Activated gamma-delta T cell (primary cell): ENCODE measurements at regions not wholly inside any gene's neighbourhood (a gene's known extent, or its start where the extent isn't known, plus 50 kb on each side); places are given as distances from the start of the nearest gene placed in this dataset.
"Not testable (repeated sequence)": the region's sequence is repeated elsewhere in the genome, so short reads cannot be mapped to it uniquely, and the experiment has no call there.

Source experiments
- DNase-seq: peaks from one replicate; lab custom pipeline; 2025; lab: John Stamatoyannopoulos, UW

DNA sequence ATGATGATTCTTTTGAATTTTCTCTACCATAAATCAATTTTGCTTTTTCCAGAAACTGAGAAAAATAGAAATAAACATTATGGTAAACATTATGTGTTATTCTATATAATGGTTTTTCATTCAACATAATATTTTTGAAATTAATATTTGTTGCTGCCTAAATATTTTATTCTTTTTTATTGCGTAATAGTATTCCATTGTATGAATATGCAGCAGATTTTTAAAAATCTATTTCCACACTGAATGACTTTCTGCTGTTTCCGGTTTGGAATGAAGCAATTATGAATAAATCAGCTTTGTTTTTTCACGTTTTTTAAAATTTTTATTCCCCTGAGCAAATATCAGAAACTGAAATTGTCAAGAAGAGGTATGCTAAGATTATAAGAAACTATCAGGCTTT is 335.2 kb upstream of the KCND2 start:
- DNase-seq: no peak

DNA sequence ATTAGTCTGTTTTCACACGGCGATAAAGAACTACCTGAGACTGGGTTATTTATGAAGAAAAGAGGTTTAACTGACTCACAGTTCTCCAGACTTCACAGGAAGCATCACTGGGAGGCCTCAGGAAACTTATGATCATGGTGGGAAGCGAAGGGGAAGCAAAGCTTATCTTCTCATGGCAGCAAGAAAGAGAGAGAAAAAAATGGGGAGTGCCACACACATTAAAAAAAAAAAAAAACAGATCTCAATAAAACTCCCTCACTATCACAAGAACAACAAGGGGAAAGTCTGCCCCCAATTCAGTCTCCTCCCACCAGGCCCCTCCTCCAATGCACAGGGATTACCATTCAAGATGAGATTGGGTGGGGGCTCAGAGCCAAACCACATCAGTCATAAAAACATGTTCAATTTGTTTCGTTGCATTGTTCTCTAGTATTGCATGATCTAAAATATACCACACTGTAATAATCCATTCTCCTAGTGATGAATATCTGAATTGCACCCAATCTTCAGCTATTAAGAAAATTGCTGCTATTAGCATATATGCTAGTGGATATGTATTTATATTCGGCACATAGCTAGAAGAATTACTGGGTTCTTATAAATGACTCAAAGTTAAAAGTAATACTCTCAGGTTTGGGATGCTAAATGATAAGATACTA is 328.9 kb upstream of the KCND2 start:
- no peak for DNase-seq

- no peak for DNase-seq
Measured at GRCh38 chr7:119944601-119944972, 328.4 kb upstream of the KCND2 start.

DNA sequence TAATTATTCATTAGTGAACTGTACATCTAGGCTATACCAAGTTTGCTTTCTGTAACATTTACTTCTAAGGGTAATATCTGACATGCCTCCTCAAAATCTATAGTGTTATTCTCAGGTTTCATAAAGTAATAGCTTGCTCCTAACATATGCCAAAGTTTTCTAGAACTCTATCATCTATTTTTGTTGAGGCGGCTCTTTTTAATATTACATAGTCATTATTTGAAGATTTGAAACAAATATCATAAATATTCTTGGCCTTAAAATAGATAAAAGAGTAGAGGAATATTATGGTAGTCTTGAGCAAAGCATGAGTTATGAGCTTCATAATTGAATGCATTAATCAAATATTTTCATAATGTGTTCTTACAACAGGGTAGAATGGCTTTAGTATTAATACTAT is 327.2 kb upstream of the KCND2 start:
- no peak for DNase-seq

DNA sequence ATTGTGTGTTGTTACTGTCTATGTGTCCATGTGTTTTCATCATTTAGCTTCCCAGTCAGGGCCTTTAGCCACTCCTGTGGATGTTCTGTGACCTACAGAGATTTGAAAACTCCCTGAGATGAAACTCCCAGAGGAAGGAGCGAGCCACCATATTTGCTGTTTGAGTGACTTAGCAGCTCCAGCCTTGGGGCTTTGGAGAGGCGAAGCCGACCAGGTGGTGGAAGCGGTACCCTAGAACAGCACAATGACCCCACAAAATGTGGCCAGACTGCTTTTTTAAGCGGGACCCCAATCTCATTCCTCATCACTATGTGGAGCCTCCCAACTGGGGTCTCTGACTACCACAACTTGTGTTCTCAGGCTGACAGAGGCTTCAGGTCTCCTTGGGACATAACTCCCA is 323.9 kb upstream of the KCND2 start:
- no peak for DNase-seq

GRCh38 chr7:119950390-119951041 is 322.5 kb upstream of the KCND2 start:
- DNase-seq: not testable (repeated sequence)

GRCh38 chr7:119951614-119952013 is 321.4 kb upstream of the KCND2 start:
- not testable (repeated sequence) for DNase-seq

DNA sequence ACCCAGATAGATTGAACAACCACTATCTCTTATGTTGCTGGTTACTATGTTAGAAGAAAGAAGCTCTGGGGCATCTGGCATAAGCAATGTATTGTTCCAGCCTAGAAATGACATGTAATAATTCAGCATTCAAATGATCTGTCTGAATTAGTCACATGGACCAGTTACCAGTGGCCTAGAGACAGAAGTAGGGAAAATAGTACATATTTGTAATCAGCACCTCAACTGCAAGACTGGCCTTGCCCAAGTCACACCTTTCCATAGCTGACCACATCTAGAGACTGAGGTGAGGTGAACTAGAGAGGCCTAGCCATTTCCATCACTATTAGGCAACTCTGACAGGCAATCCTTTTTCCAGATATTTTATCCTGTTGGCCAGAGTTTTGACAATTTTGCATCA is 315.6 kb upstream of the KCND2 start:
- no peak for DNase-seq

- DNase-seq: no peak
Measured at GRCh38 chr7:119959811-119960210, 313.2 kb upstream of the KCND2 start.

- no peak for DNase-seq
Measured at GRCh38 chr7:119963654-119964053, 309.3 kb upstream of the KCND2 start.

DNA sequence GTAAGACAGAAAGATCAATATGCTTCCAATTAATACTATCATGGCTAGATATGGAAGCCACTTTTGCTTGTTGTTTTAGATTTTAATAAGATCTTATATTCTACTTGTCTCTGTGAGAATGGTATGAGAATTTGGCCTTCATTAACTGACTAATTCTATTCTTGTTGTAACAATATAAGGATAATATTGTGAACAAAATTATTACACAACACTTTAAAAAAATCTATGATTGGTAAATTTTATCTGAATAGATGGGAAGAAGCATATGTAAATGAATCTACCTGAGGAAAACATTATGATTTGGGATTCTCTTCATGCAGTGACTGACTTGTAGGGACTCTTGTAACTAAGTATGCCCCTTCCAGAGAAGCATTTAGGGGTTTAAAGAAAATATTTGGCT is 308.9 kb upstream of the KCND2 start:
- DNase-seq: no peak

- DNase-seq: no peak
Measured at GRCh38 chr7:119964788-119965542, 308.0 kb upstream of the KCND2 start.

GRCh38 chr7:119967221-119967620 is 305.8 kb upstream of the KCND2 start:
- DNase-seq: no peak

GRCh38 chr7:119968411-119968810 is 304.6 kb upstream of the KCND2 start:
- not testable (repeated sequence) for DNase-seq

DNA sequence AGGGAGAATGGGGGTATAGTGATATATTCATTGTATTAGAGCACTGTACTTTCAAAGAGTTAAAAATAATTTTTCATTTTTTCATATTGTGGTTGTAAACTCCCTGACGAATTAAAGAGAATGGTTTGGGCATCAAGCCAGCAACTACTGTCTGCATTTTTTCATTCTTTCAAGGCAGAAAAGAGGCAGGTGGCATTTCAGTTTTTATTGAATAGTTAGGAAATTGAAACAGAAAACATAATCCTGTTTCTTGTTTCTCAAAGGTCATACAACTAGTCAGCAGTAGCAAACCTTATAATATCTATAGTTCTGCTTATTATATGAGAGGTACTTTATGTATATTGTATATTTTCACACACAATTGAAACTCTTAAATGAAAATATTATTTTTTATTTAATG is 303.9 kb upstream of the KCND2 start:
- DNase-seq: no peak

DNA sequence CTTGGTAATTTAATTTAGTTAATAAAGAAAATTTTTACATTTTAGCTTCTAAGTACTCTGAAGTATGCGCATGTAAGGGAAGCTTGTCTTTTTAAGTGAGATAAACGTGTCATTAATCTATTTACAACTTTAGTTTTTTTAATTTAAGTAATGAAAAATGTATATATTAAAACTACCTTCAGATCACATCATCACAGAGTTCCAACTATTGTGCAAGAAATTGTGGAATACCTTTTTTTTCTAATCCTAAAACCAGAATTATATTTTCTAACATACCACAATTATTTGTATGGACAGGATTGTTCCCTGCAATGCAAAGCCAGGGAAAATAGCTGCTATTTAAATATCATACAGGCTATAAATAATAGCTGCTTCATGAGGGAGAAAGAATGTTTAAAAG is 303.2 kb upstream of the KCND2 start:
- DNase-seq: no peak

GRCh38 chr7:119974972-119975371 is 298.0 kb upstream of the KCND2 start:
- DNase-seq: no peak

- DNase-seq: no peak
Measured at GRCh38 chr7:119982884-119983283, 290.1 kb upstream of the KCND2 start.

GRCh38 chr7:119983468-119983867 is 289.5 kb upstream of the KCND2 start:
- no peak for DNase-seq

DNA sequence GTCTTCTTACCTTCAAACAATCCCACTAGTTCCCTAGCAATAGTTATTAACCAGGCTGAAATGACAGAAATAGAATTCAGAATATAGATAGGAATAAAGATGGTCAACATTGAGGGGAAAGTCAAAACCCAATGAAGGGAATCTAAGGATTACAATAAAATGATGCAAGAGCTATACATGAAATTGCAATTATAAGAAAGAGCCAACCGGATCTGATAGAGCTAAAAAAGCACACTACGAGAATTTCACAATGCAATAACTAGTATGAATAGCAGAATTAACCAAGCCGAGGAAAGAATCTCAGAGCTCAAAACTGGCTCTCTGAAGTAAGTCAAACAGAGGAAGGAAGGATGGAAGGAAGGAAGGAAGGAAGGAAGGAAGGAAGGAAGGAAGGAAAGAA is 288.7 kb upstream of the KCND2 start:
- no peak for DNase-seq

DNA sequence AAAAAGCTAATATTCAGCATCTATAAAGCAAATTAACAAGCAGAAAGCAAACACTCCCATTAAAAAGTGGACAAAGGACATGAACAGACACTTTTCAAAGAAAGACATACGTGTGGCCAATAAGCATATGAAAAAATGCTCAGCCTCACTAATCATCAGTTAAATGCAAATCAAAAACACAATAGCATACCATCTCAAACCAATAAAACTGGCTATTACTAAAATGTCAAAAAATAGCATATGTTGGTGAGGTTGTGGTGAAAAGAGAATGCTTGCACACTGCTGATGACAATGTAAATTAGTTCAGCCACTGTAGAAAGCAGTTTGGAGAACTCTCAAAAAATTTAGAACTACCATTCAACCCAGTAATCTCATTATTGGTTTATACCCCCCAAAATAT is 284.6 kb upstream of the KCND2 start:
- no peak for DNase-seq

- no peak for DNase-seq
Measured at GRCh38 chr7:119994928-119995327, 278.0 kb upstream of the KCND2 start.

DNA sequence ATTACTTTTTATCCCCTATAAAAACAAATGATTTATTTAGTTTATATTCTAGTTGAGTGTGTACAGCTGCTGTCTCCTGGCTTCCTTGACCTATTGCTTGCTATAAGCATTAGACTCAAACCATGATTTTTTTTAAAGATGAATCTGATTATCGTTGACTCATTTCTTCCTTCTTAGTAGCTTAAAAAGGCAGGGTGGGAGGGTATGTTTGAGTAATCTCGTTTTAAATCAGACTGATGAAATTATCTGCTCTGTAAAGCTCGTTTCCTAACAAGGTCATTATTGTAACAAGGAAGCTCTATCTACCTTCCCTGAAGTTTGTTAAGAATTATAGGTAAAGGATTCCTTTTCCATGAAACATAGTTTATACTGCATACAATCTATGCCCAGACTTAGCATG is 276.3 kb upstream of the KCND2 start:
- DNase-seq: no peak
